Small intestine (tissue), 7 donors: ENCODE measurements at regions not wholly inside any gene's neighbourhood (a gene's known extent, or its start where the extent isn't known, plus 50 kb on each side); places are given as distances from the start of the nearest gene placed in this dataset.

ENCODE experiments used
- DNase-seq, 2 donors: peaks; one replicate each; pipeline versions ENCODE4 v3.0.0 to v3.0.0-alpha.2; 2013
- FAIRE-seq: peaks from 2 replicates; lab custom pipeline; 2012; peaks lifted over from hg19 to GRCh38; lab: Jason Lieb, UNC
- H3K27ac ChIP-seq, 3 donors: one replicate each; pipeline ENCODE4 v1.5.1; 2013; ENCODE audit warnings: low read length in 2 of 3, mild to moderate bottlenecking in 2 of 3, control low read depth in 1 of 3, inconsistent platforms in 1 of 3, low read depth in 1 of 3, moderate library complexity in 1 of 3
- H3K27me3 ChIP-seq, 3 donors: one replicate each; pipeline ENCODE4 v1.6.1; 2013; ENCODE audit warnings: low read length in 3 of 3, inconsistent platforms in 1 of 3; ENCODE audit not compliant: control insufficient read depth in 3 of 3, insufficient read depth in 3 of 3
- H3K36me3 ChIP-seq, 3 donors: one replicate each; pipeline ENCODE4 v1.6.1; 2013; ENCODE audit warnings: low read length in 3 of 3, inconsistent platforms in 1 of 3, low read depth in 1 of 3, mild to moderate bottlenecking in 1 of 3, moderate library complexity in 1 of 3; ENCODE audit not compliant: control insufficient read depth in 3 of 3, insufficient read depth in 2 of 3
- H3K4me1 ChIP-seq, 3 donors: one replicate each; pipeline ENCODE4 v1.6.1; 2013; ENCODE audit warnings: low read length in 2 of 3, inconsistent platforms in 1 of 3, low read depth in 1 of 3, mild to moderate bottlenecking in 1 of 3, moderate library complexity in 1 of 3; ENCODE audit not compliant: control insufficient read depth in 3 of 3, insufficient read depth in 2 of 3
- H3K4me3 ChIP-seq, 3 donors: one replicate each; pipeline ENCODE4 v1.5.1; 2013; ENCODE audit warnings: low read length in 3 of 3, control low read depth in 1 of 3, inconsistent platforms in 1 of 3, low read depth in 1 of 3, mild to moderate bottlenecking in 1 of 3, moderate library complexity in 1 of 3
- H3K9me3 ChIP-seq, 2 donors: one replicate each; pipeline ENCODE4 v1.6.1; 2013; ENCODE audit warnings: low read depth in 1 of 2, low read length in 1 of 2; ENCODE audit not compliant: control insufficient read depth in 2 of 2, insufficient read depth in 1 of 2
- WGBS, 3 donors: extraction: QIAGEN DNeasy Blood & Tissue Kit; methylation state at CpG; one replicate each; pipeline ENCODE4 v1.1.7; 2013; 5-methylcytosine and 5-hydroxymethylcytosine counted together
- donor health status: healthy with polysubstance abuse.
- donor health status: control.
- donor health status: control.
- donor health status: Bipolar disorder and iron deficiency.
- donor health status: healthy.

- Histone ChIP-seq H3K27me3 (peaks cover 0 to 12% (median 0%) of the 10 kb centered on the region in 3 donors), H3K4me1 (no peaks in the 10 kb centered on the region), H3K36me3 (no peaks in the 10 kb centered on the region), H3K4me3 (no peak overlapping the region), H3K27ac (no peak overlapping the region), H3K9me3 (no peaks in the 10 kb centered on the region)
- 88 to 91% (median 89%) methylated on average over 4 of the region's 4 CpGs for WGBS, 3 donors
- DNase-seq (no peak), FAIRE-seq (no peak)
Observed at GRCh38 chr5:112612663-112613062, 125.0 kb upstream of the APC start.

- Histone ChIP-seq H3K4me3 (no peak overlapping the region), H3K27ac (no peak overlapping the region), H3K36me3 (no peaks in the 10 kb centered on the region), H3K9me3 (no peaks in the 10 kb centered on the region), H3K27me3 (peaks cover 0 to 9% (median 0%) of the 10 kb centered on the region in 3 donors), H3K4me1 (no peaks in the 10 kb centered on the region)
- no peak for DNase-seq
- WGBS, 3 donors, result 85 to 91% (median 89%) methylated on average over 4 of the region's 4 CpGs
- no peak for FAIRE-seq
Observed at GRCh38 chr5:112614285-112614684, 123.4 kb upstream of the APC start.

GRCh38 chr5:112614986-112615385 lies 122.7 kb upstream of the APC start:
- no peak overlapping the region for H3K27ac ChIP-seq
- H3K9me3 ChIP-seq, result no peaks in the 10 kb centered on the region
- no peaks in the 10 kb centered on the region for H3K36me3 ChIP-seq
- no peak overlapping the region for H3K4me3 ChIP-seq
- peaks cover 0 to 7% (median 0%) of the 10 kb centered on the region in 3 donors for H3K27me3 ChIP-seq
- WGBS, 3 donors, result 26 to 52% (median 47%) methylated on average over 1 of the region's 1 CpG
- H3K4me1 ChIP-seq, result no peaks in the 10 kb centered on the region
- DNase-seq, result no peak
- no peak for FAIRE-seq

DNA sequence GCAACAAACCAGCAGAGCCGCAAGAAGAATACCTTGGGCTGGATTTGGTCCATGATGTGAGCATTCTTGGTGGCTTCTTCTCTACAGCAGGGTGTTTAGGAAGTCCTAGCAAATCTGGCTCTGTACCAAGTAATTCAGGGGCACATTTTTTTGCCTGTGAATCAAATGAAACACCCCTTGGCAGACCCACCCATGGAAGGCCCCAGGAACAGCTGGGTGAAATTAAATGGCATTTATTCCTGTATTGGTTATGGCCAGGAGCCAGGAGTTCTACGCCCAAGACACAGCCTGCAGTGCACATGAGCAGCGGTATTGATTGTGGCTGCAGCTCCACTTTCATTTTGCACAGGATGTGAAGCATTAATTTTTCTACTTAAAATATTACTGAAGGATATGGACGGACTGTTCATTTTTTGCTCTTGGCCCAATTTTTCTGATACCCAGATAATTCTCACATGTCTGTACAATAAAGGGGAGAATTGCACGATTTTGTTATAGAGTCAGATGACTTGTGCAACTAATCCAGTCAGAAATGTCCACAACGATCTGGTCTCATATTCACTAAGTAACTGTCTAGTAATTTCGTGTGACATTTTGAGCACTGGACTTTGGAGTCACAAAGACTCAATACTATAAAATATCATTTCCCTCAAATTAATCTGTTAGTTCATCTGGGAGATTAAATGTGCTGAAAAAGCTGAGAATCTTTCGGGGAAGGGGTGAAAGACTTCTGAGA lies 120.7 kb upstream of the APC start:
- H3K4me3 ChIP-seq, result peak overlapping the region in 1 of 3 donors; percentile 28
- H3K4me1 ChIP-seq, result no peaks in the 10 kb centered on the region
- H3K36me3 ChIP-seq, result no peaks in the 10 kb centered on the region
- peaks cover 0 to 7% (median 0%) of the 10 kb centered on the region in 3 donors for H3K27me3 ChIP-seq
- no peak for FAIRE-seq
- peak in 1 of 2 donors; percentile 67 for DNase-seq
- 15 to 60% (median 29%) methylated on average over 8 of the region's 8 CpGs for WGBS, 3 donors
- no peaks in the 10 kb centered on the region for H3K9me3 ChIP-seq
- H3K27ac ChIP-seq, result no peak overlapping the region

DNA sequence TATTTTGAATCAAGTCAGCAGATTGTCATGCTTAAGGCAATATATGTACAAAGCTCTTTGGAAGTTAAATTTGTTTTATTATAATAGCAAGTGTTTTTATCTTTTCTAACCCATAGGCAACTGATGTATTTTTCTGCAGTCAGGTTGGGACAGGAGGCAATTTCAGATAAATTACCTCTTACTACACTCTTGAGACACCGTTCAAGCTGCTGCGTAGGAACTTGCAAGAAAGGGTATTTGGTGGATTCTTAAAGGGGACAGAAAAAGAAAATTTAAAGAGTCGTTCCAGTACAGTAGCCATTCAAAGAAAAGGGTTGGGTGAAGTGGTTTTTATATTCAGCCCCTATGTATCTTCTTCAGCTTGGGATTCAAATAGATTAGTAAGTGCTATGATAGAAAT lies 112.4 kb upstream of the APC start:
- WGBS, 3 donors, result 70 to 88% (median 87%) methylated on average over 3 of the region's 3 CpGs

DNA sequence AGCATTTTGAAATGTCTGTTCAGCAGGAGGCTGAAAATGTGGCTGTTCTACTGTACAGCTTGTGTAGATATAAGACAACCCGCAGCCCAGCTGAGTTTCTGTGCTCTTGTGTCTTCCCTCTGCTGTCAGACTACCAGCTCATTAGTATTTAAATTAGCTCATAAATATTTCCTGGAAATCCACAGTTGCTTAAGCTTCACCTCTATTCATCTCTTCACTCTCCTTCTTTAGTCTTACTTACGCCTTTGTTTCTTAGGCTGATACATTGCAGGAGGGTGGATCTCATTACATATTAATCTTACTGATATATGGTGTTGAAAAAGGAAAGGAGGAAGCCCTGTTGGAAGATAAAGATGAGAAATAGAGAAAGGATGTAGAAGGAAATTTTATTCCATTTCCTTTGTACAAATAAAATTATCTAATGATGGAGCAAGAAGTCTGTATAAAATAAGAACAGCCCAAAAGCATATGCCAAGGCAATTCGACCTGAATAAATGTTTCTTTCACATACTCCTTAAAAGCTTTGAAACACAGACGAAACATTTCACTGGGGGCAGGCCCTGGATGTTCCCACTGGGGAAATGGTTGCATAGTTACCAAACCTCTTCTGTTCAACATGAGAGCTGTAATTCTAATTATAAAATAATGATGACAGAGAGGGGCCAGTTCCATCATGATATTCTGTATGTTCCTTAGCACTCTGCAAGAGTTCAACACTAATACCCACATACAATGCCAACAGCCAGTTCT lies 111.8 kb upstream of the APC start:
- FAIRE-seq (no peak), DNase-seq (no peak)
- no peaks in the 10 kb centered on the region for H3K9me3 ChIP-seq
- H3K36me3 ChIP-seq, result no peaks in the 10 kb centered on the region
- no peak overlapping the region for H3K4me3 ChIP-seq
- H3K27ac ChIP-seq, result peak overlapping the region in 1 of 3 donors; percentile 20
- 69 to 87% (median 82%) methylated on average over 4 of the region's 4 CpGs for WGBS, 3 donors
- H3K4me1 ChIP-seq, result peaks cover 0 to 12% (median 0%) of the 10 kb centered on the region in 3 donors
- H3K27me3 ChIP-seq, result peaks cover 0 to 2% (median 0%) of the 10 kb centered on the region in 3 donors

More for the DNA sequence above, 112.4 kb upstream of the APC start:
- DNase-seq, result no peak
- H3K27ac ChIP-seq, result peak overlapping the region in 1 of 3 donors; percentile 20
- peaks cover 0 to 9% (median 0%) of the 10 kb centered on the region in 3 donors for H3K4me1 ChIP-seq
- H3K4me3 ChIP-seq, result no peak overlapping the region
- FAIRE-seq, result no peak
- H3K27me3 ChIP-seq, result peaks cover 0 to 1% (median 0%) of the 10 kb centered on the region in 3 donors
- H3K9me3 ChIP-seq, result no peaks in the 10 kb centered on the region
- H3K36me3 ChIP-seq, result no peaks in the 10 kb centered on the region

DNA sequence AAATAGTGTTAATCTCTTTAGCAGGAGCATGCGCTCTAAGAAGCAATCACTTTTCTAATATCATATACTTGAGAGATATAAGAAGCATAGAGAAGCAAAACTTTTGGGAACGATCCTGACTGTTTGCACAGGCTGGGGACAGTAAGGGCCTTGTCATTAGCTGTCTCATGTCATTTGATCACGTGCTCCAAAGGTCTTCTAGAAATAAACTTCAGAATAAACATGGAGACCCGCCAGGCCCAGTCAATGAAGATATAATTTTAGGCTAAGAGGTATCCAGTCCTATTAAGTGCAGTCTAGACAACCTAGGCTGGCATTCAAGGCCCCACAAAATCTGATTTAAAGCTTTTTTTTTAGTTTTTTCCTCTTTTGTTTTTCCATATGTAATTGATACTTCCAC lies 111.0 kb upstream of the APC start:
- 78 to 81% (median 79%) methylated on average over 4 of the region's 4 CpGs for WGBS, 3 donors
- FAIRE-seq, result no peak
- Histone ChIP-seq H3K36me3 (no peaks in the 10 kb centered on the region), H3K9me3 (no peaks in the 10 kb centered on the region), H3K27ac (no peak overlapping the region), H3K4me3 (no peak overlapping the region), H3K27me3 (peaks cover 0 to 2% (median 0%) of the 10 kb centered on the region in 3 donors), H3K4me1 (peaks cover 0 to 19% (median 0%) of the 10 kb centered on the region in 3 donors)
- DNase-seq, result no peak

GRCh38 chr5:112628214-112628980 lies 109.3 kb upstream of the APC start:
- FAIRE-seq (no peak), DNase-seq (peak; percentile 23 to 46)
- H3K4me3 ChIP-seq, result peak overlapping the region in 1 of 3 donors; percentile 22
- H3K27ac ChIP-seq, result peak overlapping the region in 1 of 3 donors; percentile 29
- H3K9me3 ChIP-seq, result peaks cover 0 to 10% of the 10 kb centered on the region in 2 donors
- no peaks in the 10 kb centered on the region for H3K36me3 ChIP-seq
- peaks cover 0 to 2% (median 0%) of the 10 kb centered on the region in 3 donors for H3K27me3 ChIP-seq
- WGBS, 3 donors, result 14 to 38% (median 19%) methylated on average over 6 of the region's 6 CpGs
- H3K4me1 ChIP-seq, result peaks cover 0 to 24% (median under 1%) of the 10 kb centered on the region in 3 donors
